ENCODE measurements at regions not wholly inside any gene's neighbourhood (a gene's known extent, or its start where the extent isn't known, plus 50 kb on each side); places are given as distances from the start of the nearest gene placed in this dataset.

- TF ChIP-seq BCL3 (IDR thresholded peaks at IDR 0.05), result no peak
- no peak for TF ChIP-seq ZC3H11A (IDR thresholded peaks at IDR 0.05)
These were observed 105.5 kb upstream of the PROK2 start for GRCh38 chr3:71890356-71890931.
